HG02852 (cell line): ENCODE measurements at regions not wholly inside any gene's neighbourhood (a gene's known extent, or its start where the extent isn't known, plus 50 kb on each side); places are given as distances from the start of the nearest gene placed in this dataset.
"Not testable (repeated sequence)": the region's sequence is repeated elsewhere in the genome, so short reads cannot be mapped to it uniquely, and the experiment has no call there.

ENCODE experiments used
- ATAC-seq: cut with Tn5 transposase; IDR thresholded peaks from one replicate; pipeline ENCODE4 v1.9.1; 2021; ENCODE audit warnings: mild to moderate bottlenecking, moderate library complexity; ENCODE audit not compliant: unreplicated experiment

GRCh38 chr5:51559339-51559738 lies 176.1 kb downstream of the ISL1 start:
- ATAC-seq = no peak

- no peak for ATAC-seq
These were observed 176.8 kb downstream of the ISL1 start for GRCh38 chr5:51559921-51560658.

GRCh38 chr5:51566953-51567352 lies 183.7 kb downstream of the ISL1 start:
- ATAC-seq = no peak

DNA sequence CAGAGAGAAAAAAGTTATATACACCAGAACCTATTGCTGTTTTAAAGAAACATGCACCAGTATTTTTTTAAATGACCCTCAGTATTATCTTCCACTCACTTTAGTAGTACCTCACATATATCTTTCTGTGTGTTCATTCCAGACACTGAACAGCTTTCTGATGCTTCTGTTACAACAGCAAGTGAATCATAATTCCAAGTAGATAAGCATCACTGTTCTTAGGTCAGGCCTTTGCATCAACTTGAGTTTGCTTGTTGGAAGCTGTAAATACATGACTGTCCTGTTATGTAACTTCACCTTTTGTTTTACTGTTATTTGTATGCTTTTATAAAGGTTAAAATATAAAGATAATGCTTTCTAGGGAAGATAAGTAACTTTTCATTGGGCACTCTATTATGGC lies 184.4 kb downstream of the ISL1 start:
- no peak for ATAC-seq

DNA sequence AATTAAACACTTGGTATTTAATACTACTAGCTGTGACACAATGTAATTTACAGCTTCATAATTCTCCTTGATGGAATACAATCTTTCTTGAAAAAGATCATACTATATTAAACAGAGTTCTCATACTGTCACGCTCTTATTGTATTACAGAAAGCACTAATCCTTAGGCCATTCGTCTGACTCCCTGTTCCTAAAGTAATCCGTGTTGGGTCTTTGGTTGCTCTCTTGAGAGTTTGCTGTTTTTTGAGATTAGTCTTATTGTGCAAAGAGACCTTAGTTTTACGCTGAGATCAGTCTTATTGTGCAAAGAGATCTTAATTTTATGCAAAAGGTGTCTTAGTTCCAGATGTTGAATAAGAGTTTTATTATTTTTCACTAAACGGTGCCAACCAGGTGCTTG lies 190.6 kb downstream of the ISL1 start:
- ATAC-seq = no peak

- no peak for ATAC-seq
These were observed 199.7 kb downstream of the ISL1 start for GRCh38 chr5:51582871-51583394.

DNA sequence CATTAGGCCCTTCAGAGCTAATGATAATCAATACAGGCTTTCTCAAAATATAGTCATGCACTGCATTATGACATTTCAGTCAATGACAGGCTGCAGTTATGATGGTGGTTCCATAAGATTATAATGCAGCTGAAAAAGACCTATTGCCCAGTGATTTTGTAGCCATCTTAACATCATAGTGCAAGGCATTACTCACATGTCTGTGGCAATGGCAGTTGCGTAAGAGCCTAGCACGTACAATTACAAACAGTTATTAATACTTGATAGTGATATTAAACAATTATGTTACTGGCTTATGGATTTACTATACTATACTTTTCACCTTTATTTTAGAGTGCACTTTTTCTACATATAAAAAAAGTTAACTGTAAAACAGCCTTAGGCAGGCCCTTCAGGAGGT lies 214.8 kb downstream of the ISL1 start:
- no peak for ATAC-seq

DNA sequence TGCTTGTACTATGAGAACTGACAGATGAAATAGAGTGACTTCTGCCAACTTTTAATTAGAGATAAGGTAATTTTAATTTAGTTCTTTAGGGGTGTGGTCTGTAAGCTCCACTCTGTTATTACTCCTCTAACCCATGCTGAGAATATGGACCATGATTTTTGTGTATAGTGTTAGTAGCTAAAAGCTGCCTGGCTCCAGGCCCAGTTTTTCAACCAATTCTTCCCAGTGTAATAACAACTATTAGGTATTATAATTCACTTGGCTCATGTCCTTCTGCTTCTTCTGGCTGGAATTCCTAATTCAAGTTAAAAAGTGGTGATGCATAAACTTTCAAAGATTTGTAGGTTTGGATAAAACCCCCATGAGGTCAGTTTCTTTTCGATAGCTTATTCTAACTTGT lies 216.3 kb downstream of the ISL1 start:
- ATAC-seq = no peak

GRCh38 chr5:51604324-51604723 lies 221.1 kb downstream of the ISL1 start:
- no peak for ATAC-seq

DNA sequence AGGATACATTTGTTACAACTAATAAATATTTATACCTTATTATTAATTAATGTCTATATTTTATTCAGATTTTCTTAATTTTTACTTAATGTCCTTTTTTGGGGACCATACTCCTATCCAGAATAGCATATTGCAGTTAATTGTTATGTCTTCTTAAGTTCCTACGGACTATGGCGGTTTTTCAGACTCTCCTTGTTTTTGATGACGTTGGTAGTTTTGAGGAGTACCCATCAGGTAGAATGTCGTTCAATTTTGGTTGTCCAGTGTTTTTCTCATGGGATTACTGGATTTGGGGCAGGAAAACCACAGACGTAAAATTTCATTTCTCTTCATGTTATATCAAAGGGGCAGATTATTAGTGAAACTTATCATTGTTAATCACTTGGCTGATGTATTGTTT lies 223.7 kb downstream of the ISL1 start:
- no peak for ATAC-seq

DNA sequence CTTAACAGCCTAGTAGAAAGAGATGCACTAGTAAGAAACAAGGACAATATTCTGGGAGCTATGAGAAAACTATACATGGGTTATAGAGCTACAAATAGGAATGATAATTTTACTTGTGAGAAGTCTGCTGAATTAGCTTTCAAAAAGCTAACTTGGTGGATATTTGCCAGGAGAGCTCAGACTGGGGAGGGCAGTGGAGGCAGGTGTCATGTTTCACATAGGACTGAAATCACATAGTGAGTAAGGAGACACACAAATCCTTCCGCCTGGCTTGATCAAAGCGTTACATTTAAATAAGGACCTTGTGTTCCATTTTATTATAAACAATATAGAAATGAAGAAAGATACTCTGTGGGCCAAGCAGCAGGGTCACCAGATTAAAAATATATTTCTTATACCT lies 235.0 kb downstream of the ISL1 start:
- ATAC-seq = no peak

- no peak for ATAC-seq
These were observed 237.9 kb downstream of the ISL1 start for GRCh38 chr5:51621156-51621555.

DNA sequence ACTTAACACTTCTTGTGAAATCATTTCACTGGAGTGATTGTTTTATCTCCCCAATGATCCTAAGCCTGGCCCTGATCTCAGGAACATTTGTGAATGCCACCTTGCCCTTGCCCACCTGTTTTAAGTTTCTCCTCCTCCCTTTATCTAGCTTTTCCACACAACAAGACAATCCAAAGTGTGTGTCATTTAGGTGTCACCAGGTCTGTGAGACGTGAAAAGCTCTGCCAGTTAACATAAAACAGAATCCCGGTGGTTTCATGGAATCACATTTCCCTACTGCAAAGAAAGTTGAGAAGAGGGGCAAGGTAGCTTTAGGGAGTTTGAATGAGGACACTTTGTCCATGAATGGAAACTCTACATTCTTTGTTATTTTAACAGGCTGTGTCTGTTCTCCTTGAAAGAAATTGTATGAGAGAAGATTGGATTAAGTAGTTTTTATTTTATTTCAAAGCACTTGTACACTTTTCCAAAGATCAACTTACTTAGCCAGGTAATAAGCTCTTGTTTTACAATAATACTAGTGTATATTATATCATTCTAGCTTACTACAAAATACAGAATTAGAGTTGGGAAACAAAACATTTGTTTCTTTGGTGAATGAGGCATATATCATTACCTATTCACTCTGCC lies 239.0 kb downstream of the ISL1 start:
- no peak for ATAC-seq

DNA sequence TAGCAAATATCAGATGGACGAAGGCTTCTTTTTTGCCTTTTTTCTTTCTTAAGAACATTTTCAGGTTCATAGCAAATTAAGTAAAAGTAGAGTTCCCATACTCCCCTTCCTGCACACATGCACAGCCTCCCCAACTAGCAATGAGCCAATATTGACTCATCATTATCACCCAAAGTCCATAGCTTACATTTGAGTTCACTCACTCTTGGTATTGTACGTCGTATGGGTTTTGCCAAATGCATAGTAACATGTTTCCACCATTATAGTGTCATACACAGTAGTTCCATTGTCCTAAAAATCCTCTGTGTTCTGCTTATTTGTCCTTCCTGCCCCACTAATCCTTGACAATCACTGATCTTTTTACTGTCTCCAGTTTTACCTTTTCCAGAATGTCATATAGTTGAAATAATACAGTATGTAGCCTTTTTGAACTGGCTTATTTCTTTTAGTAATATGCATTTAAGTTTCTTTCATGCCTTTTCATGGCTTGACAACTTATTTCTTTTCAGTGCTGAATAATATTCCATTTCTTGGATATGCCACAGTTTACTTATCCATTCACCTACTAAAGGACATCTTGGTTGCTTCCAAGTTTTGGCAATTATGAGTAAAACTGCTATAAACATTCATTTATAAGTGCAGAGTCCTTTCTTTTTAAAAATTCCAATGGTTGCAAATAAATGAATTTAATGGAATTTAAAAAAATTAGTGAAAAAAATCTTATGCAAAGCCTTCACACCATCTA lies 242.1 kb downstream of the ISL1 start:
- ATAC-seq = no peak

- no peak for ATAC-seq
These were observed 248.8 kb downstream of the ISL1 start for GRCh38 chr5:51632027-51632426.

DNA sequence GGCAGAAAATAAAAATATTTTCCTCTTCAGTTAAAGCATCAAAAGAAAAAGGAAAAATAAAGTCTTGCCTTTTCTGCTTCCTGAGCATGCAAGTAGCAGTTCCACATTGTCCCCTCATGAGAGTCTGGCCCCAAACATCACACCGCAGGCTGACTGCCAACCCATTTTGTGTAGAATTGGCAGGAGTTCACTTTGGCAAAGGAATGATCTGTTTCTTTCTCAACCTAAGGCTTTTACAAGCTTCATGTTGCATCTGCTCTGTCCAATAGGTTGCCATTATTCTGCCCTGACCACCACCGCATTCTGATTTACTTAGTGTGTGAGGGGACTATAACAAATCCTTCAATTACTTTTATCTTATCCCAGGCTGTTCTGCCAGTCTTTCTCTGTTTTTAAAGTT lies 249.5 kb downstream of the ISL1 start:
- ATAC-seq = no peak

DNA sequence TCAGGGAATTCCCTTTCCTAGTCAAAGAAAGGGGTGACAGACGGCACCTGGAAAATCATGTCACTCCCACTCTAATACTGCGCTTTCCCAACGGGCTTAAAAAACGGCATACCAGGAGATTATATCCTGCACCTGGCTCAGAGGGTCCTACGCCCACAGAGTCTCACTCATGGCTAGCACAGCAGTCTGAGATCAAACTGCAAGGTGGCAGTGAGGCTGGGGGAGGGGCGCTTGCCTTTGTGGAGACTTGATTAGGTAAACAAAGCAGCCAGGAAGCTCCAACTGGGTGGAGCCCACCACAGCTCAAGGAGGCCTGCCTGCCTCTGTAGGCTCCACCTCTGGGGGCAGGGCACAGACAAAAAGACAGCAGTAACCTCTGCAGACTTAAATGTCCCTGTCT lies 253.7 kb downstream of the ISL1 start:
- ATAC-seq = not testable (repeated sequence)

DNA sequence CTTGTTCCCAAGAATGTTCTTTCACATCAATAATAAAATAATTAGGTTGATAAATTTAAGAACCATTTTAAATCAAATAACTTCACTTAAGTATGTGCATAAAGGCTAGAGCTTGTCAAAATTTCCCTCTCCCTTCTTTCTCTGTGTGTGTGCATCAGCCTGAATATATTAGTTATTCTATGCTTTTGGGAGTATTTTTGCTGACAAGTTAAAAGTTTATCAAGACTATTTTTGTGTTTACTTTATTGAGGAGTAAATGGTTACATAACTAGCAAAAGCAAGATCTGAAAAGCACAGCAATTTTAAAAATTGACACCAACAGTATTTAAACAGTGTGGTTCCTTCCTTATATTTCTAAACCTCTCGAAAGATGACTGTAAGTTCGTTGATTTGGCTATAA lies 261.7 kb downstream of the ISL1 start:
- no peak for ATAC-seq

DNA sequence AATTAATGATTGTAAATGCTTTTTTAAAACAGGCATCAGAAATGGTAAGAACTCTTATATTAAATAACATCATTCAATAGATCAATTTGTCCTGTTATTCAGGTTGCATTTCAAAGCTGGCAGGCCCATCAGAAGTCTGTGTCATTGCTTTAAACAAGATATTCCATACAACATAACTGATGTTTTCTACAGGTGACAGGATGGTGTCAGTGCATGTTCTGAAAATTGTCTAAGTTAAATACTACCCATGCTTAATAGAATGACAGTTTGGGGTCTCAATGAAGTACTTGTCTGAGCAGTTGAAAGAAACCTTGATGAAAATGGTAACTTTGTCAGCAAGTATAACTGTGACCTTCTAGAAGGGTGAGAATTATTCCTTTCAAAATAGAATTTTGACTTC lies 263.2 kb downstream of the ISL1 start:
- ATAC-seq = no peak

GRCh38 chr5:51650824-51651223 lies 267.6 kb downstream of the ISL1 start:
- ATAC-seq = no peak

DNA sequence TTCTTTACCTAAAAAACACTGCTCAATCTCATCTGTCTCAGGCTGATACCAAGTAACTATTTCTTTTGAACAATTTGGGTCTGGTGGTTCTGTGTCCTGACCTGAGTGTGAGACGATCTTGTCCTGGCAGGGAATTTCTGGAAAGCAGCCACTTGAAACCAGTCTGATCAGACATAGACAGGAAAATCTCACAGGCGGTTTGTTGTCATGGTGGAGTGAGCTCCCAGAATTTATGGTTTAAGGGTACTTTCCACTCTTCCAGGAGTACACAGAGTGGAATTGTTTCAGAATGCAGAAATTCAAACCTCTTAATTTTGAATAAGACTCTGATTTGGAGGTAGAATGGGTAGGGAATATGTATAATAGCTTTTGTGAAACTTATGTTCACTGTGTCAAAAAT lies 268.2 kb downstream of the ISL1 start:
- ATAC-seq = no peak

DNA sequence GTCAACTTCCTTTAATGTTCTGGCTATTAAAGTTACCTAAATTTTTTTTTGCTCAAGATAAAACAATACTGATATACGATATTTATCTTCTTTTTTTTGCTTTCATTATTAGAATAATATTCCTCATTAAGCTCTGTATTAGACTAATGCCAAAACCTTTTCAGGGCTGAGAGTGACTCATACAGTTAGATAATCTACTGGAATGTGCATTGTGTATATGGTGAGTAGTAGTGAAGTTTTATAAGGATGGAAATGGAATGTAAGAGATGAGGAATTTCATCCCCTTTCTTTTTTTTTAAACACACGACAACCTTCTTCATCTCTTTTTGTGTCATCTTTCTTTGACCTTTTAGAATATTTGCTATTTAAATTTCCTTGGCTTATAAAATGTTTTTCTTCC lies 268.6 kb downstream of the ISL1 start:
- ATAC-seq = no peak
